ENCODE measurements at regions not wholly inside any gene's neighbourhood (a gene's known extent, or its start where the extent isn't known, plus 50 kb on each side); places are given as distances from the start of the nearest gene placed in this dataset.

DNA sequence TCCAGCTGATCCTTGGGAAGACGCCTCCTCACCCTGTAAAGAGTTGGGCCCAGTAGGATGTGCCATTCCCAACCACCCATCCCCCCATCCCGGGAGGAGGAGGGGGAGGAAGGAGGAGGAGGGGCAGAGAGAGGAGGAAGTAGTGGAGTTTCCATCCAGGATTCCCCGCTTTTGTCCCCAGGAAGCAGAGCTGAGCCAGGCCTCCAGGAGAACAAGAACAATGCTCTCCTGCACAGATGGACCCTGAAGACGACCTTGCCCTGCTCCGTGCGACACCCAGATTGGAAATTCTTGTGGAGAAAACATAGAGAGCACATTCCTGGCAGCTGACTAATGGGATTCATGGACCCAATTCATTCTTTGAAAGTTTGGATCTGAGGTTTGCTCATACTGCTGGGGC lies 132.3 kb upstream of the CRY1 start:
- DNase-seq (ENCODE audit: low read depth), result no peak

DNA sequence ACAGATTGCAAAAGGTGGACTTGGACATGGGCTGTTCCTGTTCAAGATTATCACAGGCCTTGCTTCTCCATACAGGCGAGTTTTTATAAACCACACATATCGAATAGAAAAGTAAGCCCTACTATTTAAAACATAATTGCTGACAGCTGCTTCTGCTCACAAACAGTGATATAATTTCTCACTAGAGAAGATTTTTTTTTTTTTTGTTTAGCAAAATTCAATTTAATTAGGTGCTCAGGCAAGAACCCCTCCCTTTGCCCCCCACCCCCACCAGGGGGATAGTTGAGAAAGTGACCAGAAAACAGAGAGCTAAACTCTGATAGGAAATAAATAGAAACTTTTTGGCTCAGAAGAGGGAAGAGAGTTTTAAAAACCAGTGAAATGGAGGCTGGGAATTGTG lies 132.8 kb upstream of the CRY1 start:
- no peak for DNase-seq (ENCODE audit: low read depth)

DNA sequence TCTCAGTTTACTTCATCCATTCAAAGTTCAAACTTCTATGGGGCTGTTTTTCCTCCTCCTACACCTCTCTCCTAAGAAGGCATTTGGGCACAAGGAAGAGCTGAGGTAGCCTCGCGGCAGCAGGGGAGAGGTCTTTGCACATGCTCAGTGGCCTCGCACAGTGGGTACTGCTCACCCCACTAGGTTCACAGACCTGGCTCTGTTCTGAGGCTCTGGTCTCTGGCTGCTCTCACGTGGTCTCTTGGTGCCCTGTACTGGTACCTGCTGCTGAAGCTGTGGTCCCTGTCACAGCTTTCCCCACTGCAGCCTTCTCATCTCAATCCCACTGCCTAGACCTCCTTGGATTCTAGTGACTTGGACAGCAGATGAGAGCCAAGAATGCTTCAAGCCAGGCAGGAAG lies 134.7 kb upstream of the CRY1 start:
- DNase-seq (ENCODE audit: low read depth), result no peak

DNA sequence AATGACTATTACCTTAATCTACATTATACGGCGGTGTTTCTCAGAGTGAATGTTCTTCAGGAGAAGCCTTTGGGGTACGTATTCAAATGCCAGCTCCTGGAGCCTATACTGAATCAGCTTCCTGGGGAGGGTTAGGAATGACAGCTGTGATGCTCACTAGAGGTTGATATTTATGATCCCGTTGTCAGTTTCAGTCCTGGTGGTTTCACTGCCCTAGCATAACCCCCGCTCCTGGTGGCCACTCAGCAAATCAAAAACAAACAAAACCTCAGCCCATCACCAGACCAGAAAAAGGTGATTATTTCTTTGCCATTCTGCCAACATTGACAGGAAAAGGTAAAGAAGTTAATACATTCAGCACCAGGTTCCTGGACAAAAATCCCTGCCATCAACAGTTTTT lies 136.5 kb upstream of the CRY1 start:
- DNase-seq (ENCODE audit: low read depth), result no peak

DNA sequence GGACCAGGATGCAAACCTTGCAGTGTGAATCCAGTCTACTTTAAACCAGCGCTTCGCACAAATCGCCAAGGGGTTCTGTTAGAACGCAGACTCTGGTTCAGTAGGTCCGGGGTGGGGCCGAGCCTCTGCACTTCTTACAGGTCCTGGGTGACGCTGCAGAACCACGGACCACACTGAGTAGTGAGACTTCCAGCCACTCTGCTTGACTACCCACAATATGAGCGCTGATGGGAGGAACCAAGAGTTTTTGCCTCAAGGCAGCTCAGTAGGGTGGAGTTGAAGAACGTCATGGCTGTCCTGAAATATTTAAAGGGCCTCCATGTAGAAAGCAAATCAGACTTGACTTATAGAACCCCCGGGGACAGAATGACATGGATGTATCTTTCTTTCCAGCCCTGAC lies 138.0 kb upstream of the CRY1 start:
- no peak for DNase-seq (ENCODE audit: low read depth)

DNA sequence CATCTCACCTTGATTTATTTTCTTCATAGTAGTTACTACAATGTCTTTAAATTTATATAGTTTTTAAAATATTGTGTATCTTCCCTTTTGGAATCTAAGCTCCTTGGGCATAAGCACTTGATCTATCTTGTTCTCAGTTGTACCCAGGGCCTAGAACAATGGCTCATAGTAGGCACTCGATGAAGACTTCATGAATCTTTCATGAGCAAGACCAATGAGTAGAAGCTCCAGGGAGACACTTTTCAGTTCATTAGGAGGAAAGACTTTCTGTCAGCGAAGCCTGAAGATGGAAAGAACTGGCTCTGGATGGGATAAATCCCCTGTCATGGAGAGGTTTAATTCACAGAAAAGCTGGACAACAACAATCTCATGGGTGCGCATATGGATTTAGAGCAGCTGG lies 140.2 kb upstream of the CRY1 start:
- DNase-seq (ENCODE audit: low read depth), result no peak

DNA sequence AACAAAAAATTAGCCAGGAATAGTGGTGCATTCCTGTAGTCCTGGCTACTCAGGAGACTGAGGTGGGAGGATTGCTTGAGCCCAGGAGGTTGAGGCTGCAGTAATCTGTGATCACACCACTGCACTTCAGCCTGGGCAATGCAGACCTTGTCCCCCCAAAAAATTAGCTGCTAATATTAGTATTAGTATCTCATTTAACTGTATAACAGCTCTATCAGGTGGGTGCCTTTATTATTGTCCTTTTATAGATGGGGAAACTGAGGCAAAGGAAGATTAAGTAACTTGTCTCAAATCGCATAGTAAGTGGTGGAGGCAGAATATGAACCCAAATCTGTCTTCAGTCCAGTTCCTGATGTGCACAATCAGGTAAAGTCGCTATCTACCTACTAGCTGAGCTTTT lies 142.3 kb upstream of the CRY1 start:
- no peak for DNase-seq (ENCODE audit: low read depth)

DNA sequence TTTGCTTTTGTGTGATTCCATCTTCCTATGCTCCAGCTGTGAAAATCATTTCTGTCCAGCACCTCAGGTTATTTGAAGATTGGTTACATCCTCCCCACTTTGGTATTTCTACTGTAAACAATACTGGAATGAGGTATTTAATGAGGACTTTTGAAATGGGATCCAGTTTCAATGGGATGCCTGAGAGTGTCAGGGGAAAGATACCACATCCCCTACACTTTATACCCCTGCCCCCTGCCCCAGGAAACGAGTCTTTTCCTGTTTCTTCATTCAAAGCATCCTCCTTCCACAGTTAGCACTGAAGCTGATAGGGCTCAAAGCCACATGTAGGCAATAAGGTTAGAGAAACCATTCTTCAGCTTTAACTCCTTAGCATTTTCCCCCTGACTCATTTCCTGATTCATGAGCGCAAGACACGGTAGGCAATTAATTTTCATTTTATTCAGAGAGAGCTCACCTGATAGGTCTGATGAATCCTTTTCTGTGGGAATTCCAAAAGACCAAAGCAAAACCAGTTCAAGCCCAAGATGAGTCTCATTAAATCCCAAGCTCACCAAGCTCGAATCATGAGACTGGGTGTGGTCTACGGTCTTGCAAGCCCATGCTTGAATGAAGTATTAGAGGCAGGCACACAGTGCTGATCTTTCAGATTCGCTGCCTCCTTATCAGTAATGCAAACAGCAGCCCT lies 143.6 kb upstream of the CRY1 start:
- DNase-seq (ENCODE audit: low read depth), result no peak

DNA sequence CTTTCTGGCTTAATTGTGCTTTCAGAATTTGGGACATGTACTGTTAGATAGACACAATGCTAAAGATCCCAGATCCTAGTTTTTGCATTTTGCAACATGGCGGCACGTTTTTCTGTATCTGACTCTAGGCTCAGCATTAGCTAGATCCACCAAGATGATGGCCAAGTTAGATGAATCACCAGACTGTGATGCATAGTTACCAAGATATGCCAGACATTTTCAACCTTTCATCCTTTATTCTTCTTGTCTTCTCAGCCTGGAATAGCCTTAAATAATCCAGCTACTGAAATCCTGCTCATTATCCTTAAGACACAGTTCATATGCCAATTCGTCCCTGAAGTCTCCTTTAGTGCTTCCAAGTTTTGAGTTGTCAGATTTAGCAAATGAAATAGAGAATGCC lies 144.9 kb upstream of the CRY1 start:
- DNase-seq (ENCODE audit: low read depth), result no peak

DNA sequence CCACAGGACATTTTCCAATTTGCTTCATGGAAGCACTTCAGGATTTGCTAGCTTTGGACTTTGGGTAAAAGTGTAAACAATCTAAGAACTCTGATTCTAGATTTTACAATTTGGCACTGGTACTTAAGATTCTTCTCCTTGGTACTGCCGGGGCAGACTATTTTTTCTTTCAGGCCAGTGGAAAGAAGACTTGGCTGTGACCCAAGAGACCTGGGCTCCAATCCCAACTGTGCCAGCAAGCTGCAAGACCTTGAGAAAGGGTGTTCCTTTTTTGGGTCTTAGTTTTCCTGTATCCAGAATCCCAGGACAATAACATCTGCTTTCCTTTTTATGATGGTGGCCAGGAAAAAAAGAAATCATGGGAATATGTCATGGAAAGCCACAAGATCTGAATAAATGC lies 148.1 kb upstream of the CRY1 start:
- no peak for DNase-seq (ENCODE audit: low read depth)

DNA sequence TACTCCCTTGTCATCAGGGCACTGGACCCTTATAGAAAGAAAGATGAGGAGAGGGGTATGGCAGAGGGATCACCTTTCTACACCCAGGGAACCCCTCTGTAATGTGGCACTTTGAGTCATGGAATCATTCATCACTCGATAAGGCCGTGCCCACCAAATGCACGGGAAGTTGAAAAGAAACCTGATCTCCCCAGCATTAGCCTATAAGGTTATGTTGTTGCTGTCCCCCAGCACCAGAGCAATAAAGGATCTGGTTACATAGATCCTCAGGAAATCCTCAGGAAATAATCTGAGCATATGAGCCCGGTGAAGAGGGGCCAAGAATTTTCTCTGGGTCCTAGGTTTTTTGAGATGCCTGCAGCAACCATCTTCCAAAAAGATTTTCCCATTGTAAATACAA lies 148.8 kb upstream of the CRY1 start:
- DNase-seq (ENCODE audit: low read depth), result no peak

DNA sequence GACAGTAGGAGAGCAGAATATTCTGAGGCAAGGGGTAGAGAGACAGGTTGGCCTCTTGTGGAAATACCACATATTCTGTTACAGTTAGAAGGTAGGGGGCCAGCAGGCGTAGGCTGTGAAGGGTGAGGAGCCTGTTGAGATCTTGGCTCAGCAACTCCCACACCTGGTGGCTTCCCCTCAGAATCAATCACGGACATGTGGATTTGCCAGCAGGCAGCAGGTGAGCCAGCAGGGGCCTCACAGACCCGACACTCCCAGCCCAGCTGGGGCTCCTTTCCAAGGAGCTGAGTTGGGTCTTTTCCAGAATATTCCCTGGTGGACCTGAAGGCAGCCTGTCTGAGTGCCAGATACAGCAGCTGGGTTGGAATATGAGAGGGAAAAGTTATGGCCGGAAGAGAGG lies 150.0 kb upstream of the CRY1 start:
- DNase-seq (ENCODE audit: low read depth), result no peak

DNA sequence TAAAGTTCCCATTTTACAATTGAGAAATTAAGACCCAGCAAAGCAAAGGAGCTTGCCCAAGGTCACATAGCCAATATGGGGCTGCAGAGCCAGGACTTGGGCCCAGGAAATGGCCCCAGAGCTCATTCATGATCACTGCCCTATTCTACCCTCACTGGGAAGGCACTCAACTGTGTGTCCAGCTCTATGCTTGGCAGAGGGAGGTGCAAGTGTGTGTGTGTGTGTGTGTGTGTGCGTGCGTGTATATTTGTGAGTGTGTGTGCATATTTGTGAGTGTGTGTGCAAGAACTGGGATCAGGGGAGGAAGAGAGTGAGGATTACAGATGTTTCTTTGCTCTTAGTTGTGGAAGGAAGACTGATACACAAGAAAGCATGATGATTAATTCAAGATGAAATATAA lies 151.2 kb upstream of the CRY1 start:
- DNase-seq (ENCODE audit: low read depth), result no peak

DNA sequence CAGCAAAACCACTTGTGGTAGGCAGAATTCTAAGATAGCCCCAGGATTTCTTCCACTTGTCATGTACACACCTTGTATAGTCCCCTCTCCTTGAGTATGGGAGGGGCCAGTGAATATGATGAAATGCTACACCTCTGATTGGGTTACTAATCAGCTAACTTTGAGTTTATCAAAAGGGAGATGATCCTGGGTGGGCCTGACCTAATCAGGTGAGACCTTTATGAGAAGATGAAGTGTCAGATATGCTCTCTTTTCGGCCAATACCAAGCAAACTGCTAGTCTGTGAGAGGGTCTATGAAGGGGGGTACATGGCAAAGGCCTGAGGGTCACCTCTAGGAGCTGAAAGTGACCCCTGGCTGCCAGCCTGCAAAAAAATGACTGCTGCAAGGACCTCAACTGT lies 154.3 kb upstream of the CRY1 start:
- no peak for DNase-seq (ENCODE audit: low read depth)

DNA sequence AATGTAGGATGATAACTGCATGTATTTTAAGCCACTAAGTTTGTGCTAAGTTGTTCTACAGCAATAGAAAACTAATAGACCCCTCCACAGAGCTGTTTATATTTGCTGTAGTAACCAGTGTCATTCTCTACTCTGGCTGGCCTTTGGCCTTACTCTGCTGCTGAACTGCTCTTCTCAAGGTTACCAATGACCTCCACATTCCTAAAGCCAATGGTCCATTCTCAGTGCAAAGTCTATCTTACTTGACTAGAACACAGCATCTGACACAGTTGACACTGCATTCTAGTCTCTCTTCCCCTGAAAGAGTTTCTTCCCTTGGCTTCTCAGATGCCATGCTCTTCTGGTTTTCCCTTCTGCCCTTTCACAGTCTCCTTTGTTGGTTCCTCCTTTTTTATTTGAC lies 154.8 kb upstream of the CRY1 start:
- no peak for DNase-seq (ENCODE audit: low read depth)

DNA sequence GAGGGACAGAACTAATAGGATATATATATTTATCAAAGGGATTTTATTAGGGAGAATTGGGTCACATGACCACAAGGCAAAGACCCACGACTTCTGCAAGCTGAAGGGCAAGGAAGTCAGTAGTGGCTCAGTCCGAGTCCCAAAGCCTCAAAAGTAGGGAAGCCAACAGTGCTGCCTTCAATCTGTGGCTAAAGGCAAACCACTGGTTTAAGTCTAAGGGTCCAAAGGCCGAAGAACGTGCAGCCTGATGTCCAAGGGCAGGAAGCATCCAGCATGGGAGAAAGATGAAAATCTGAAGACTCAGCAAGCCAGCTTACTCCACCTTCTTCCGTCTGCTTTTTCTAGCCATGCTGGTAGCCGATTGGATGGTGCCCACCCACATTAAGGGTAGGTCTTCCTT lies 157.9 kb upstream of the CRY1 start:
- no peak for DNase-seq (ENCODE audit: low read depth)

DNA sequence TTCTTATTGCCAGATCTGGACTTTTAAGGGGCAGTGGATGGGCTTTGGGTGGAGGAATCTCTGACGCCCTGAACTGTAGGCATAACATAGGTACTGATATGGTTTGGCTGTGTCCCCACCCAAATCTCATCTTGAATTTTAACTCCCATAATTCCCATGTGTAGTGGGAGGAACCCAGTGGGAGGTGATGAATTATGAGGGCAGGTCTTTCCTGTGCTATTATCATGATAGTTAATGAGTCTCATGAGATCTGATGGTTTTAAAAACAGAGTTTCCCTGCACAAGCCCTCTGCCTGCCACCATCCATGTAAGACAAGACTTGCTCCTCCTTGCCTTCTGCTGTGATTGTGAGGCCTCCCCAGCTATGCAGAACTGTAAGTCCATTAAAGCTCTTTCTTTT lies 160.0 kb upstream of the CRY1 start:
- no peak for DNase-seq (ENCODE audit: low read depth)

DNA sequence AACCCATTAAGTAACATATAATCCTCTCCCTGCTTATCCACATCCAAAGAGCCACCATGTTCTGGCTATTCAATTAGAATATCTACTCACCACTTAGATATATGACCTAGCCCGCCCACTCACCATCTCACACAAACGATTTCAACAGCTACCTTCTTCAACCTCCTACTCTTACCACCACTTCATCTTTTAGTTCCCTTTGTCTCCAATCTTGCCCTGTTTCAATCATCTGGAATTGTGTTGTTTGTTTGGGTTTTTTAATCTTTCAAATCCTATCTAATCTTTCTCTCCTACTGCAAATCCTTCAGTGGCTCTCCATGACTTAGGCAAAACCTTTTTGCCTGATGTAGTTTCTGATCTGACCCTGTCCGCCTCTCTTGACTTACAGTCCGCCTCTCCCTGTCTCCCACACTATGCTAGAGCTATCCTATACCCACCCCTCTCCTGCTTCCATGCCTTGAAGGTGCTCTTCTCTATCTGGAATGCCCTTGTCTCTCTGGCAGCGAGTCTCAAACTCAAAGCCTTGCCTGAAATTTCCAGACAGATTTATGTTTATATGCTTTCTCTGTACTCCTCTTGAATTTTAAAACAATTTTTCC lies 161.0 kb upstream of the CRY1 start:
- no peak for DNase-seq (ENCODE audit: low read depth)

DNA sequence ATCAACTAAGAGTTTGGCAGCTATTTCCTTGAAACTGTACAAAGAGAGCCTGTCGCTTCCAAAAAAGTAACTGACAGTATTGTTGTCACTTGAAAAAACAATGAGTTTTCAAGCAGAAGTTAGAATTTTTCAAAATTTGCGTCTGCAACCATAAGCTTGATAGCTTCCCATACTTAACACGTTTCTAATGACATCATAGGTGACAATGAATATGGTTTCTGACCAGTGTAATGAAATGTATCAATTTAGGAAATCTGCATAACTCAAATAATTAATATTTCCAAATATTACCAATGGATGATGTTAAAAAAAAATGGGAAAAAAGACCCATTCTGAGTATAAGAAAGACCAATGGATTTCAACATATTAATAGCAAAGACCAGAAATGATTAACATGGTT lies 165.4 kb upstream of the CRY1 start:
- no peak for DNase-seq (ENCODE audit: low read depth)

DNA sequence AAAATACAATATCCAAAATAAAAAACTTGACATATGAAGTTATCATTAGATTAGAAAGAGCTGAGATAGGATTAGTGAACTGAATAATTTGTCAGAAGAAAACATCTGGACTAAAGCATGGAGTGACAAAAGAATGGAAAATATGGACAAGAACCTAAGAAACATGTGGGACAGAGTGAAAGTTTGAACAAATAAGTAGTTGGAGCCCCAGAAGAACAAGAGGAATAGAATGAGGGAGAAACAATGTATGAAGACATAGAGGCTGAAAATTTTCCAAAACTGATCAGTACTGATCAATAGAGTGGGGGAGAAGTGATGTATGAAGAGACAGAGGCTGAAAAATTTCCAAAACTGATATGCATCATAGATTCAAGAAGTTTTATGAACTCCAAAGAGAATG lies 170.6 kb upstream of the CRY1 start:
- no peak for DNase-seq (ENCODE audit: low read depth)

DNA sequence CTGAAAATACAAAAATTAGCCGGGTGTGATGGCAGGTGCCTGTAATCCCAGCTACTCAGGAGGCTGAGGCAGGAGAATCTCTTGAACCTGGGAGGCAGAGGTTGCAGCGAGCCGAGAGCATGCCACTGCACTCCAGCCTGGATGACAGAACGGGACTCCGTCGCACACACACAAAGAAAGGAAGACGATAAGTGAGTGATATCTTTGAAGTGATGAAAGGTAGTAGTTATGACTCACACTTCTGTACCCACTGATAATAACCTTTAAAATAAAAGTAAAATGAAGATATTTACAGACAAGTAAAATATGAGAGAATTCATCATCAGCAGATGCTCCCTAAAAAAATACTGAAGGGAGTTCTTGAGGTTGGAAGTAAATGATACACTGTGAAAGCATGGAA lies 171.3 kb upstream of the CRY1 start:
- no peak for DNase-seq (ENCODE audit: low read depth)

DNA sequence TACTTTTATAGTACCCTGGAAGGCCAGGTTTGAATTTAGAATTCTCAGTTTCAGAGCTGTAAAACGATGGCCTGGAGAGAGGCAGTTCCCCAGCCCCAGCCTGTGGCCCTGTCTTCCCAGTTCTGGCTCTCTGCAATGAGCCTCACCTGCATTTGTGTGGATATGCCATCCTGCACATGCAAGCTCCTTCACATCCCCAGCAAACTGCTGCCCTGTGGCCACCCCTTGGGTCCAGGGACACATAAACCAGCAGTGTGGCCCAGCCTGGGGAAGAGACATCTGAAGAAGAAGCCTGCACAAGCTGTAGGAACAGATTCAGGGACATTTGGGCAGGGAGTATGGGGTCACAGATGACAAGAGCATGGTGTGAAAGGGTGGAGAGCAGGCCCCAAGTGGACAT lies 174.3 kb upstream of the CRY1 start:
- DNase-seq (ENCODE audit: low read depth), result no peak

DNA sequence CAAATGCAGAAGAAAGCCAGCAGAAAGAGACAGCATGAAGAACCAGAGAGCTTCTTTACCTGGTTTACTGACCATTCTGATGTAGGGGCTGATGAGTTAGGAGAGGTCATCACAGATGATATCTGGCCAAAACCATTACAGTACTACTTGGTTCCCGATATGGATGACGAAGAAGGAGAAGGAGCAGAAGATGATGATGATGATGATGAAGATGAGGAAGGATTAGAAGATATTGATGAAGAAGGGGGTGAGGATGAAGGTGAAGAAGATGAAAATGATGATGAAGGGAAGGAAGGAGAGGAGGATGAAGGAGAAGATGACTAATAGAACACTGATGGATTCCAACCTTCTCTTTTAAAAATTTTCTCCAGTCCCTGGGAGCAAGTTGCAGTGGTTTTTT lies 178.2 kb upstream of the CRY1 start:
- no peak for DNase-seq (ENCODE audit: low read depth)

DNA sequence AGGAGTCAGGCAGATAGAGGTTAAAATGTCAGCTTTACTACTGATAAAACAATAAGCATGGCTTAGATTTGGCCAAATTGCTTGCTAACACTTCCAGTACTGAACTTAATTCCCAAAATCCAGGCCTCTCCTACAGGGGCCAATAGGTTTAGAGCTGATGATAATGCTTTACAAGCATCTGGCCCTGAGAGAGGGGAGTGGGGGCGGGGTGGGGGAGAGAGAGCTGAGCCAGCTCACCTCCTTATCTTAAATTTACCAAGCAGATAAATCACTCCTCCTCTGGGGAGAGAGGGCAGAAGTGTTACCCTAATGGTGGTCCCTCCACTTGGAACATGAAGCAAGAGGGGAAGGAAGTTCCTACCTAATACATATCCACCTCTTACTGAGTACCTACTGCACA lies 182.2 kb upstream of the CRY1 start:
- no peak for DNase-seq (ENCODE audit: low read depth)

DNA sequence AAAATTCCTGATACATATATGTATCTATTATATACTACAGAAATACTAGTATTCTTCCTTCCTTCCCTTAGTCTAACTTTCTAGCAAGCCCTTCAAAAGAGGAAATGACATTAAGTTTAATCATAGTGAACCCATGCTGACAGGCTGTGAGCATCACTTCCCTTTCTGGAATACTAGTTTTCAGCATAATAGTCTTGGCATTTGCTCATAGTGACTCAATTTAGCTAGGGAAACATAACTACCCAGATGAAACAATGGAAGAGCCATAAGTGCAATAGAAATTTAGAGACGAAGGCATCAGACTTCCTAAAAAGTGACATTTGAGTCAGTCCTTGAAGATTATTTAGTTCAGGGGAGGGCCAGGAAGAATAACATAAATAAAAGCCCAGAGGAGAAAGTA lies 184.5 kb upstream of the CRY1 start:
- no peak for DNase-seq (ENCODE audit: low read depth)
